ENCODE measurements at regions not wholly inside any gene's neighbourhood (a gene's known extent, or its start where the extent isn't known, plus 50 kb on each side); places are given as distances from the start of the nearest gene placed in this dataset.

DNA sequence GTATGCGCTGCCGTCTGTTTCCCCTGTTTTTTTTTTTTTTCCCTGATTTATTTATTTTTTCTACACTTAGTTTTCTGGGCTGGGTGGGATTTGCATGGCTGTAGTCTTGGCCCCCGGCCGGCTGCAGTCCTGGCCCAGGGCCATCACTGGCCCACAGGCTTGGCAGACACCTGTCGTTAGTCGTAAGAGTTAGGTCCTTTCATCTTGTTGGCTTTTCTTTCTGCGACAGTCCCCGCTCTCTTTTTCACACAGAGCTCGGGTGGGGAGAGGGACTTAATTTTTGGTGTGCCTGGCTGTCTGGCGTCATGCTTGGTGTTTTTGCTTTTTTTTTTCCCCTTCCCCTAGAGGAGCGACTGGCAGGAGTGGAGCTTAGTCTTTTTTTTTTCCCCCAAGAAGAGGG, 183.4 kb downstream of the KLF13 start:
- TF ChIP-seq ZNF416 (tag by site-specific recombination; IDR thresholded peaks at IDR 0.05) = no peak
- TF ChIP-seq, protein P1, sequence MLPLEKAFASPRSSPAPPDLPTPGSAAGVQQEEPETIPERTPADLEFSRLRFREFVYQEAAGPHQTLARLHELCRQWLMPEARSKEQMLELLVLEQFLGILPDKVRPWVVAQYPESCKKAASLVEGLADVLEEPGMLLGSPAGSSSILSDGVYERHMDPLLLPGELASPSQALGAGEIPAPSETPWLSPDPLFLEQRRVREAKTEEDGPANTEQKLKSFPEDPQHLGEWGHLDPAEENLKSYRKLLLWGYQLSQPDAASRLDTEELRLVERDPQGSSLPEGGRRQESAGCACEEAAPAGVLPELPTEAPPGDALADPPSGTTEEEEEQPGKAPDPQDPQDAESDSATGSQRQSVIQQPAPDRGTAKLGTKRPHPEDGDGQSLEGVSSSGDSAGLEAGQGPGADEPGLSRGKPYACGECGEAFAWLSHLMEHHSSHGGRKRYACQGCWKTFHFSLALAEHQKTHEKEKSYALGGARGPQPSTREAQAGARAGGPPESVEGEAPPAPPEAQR (tag by site-specific recombination; IDR thresholded peaks at IDR 0.05) = no peak
- no peak for TF ChIP-seq KLF9 (tag by site-specific recombination; IDR thresholded peaks at IDR 0.05; ENCODE audit: low read depth)
- TF ChIP-seq ZNF292 (tag by site-specific recombination; IDR thresholded peaks at IDR 0.05; ENCODE audit: borderline replicate concordance, low read depth) = no peak
- TF ChIP-seq, protein P2, sequence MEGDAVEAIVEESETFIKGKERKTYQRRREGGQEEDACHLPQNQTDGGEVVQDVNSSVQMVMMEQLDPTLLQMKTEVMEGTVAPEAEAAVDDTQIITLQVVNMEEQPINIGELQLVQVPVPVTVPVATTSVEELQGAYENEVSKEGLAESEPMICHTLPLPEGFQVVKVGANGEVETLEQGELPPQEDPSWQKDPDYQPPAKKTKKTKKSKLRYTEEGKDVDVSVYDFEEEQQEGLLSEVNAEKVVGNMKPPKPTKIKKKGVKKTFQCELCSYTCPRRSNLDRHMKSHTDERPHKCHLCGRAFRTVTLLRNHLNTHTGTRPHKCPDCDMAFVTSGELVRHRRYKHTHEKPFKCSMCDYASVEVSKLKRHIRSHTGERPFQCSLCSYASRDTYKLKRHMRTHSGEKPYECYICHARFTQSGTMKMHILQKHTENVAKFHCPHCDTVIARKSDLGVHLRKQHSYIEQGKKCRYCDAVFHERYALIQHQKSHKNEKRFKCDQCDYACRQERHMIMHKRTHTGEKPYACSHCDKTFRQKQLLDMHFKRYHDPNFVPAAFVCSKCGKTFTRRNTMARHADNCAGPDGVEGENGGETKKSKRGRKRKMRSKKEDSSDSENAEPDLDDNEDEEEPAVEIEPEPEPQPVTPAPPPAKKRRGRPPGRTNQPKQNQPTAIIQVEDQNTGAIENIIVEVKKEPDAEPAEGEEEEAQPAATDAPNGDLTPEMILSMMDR (tag by site-specific recombination; IDR thresholded peaks at IDR 0.05) = no peak
- no peak for TF ChIP-seq ZFP41 (tag by site-specific recombination; IDR thresholded peaks at IDR 0.05; ENCODE audit: borderline replicate concordance)
- no peak for TF ChIP-seq ZNF202 (tag by site-specific recombination; IDR thresholded peaks at IDR 0.05; ENCODE audit: borderline replicate concordance)
- TF ChIP-seq, protein P3, sequence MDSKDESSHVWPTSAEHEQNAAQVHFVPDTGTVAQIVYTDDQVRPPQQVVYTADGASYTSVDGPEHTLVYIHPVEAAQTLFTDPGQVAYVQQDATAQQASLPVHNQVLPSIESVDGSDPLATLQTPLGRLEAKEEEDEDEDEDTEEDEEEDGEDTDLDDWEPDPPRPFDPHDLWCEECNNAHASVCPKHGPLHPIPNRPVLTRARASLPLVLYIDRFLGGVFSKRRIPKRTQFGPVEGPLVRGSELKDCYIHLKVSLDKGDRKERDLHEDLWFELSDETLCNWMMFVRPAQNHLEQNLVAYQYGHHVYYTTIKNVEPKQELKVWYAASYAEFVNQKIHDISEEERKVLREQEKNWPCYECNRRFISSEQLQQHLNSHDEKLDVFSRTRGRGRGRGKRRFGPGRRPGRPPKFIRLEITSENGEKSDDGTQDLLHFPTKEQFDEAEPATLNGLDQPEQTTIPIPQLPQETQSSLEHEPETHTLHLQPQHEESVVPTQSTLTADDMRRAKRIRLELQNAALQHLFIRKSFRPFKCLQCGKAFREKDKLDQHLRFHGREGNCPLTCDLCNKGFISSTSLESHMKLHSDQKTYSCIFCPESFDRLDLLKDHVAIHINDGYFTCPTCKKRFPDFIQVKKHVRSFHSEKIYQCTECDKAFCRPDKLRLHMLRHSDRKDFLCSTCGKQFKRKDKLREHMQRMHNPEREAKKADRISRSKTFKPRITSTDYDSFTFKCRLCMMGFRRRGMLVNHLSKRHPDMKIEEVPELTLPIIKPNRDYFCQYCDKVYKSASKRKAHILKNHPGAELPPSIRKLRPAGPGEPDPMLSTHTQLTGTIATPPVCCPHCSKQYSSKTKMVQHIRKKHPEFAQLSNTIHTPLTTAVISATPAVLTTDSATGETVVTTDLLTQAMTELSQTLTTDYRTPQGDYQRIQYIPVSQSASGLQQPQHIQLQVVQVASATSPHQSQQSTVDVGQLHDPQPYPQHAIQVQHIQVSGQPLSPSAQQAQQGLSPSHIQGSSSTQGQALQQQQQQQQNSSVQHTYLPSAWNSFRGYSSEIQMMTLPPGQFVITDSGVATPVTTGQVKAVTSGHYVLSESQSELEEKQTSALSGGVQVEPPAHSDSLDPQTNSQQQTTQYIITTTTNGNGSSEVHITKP (tag by site-specific recombination; IDR thresholded peaks at IDR 0.05) = no peak
- no peak for TF ChIP-seq GLI4 (tag by site-specific recombination; IDR thresholded peaks at IDR 0.05)
- no peak for TF ChIP-seq IKZF3 (tag by site-specific recombination; IDR thresholded peaks at IDR 0.05)

All from HEK293 (cell line).